NK-92 treated with Interleukin-12 subunit alpha and Interleukin-12 subunit beta, amount 100 ng/mL, for 24 hours (cell line): ENCODE measurements at regions not wholly inside any gene's neighbourhood (a gene's known extent, or its start where the extent isn't known, plus 50 kb on each side); places are given as distances from the start of the nearest gene placed in this dataset.

Experiments
- DNase-seq: peaks from one replicate; lab custom pipeline; 2025; lab: John Stamatoyannopoulos, UW

DNA sequence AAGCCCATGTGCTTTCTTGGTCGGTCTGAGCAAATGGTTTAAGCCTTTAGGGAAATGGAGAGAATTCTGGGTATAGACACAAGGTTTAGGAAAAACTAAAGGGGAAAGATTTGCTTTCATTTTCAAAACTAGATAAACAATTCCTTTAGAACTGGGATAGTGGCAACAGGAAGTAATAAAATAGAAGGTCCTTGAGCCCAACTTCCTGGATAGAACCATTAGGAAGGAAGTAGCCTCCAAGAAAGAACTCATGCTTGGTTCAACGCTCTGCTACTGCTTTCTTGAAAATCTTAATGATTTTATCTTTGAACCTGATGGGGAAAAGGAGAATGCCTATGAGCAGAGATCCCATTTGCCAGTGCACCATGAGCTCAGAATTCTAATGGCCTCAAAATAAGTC is 147.0 kb upstream of the THRB start:
- no peak for DNase-seq

DNA sequence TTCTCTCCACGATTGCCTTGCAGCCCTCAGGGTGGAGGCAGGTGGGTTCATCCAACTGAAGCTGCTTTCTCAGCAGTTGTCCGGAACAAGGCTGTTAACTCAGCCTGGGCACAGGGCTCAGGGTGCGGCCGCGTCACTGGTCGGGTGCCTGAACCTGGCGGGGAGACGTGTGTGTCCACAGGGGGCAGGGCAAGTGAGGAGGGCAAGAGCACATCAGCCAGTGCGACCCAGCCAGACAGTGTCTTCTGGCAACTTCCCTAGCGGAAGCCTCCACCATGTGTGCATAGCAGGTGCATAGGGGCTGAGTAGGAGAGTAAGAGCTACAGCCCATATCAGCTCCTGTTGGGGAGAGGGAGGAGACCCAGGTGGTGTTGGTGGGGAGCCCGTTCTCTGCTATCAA is 150.4 kb upstream of the THRB start:
- no peak for DNase-seq

GRCh38 chr3:24646790-24647189 is 152.1 kb upstream of the THRB start:
- DNase-seq: no peak

GRCh38 chr3:24648063-24648462 is 153.4 kb upstream of the THRB start:
- DNase-seq: no peak

GRCh38 chr3:24650839-24651238 is 156.2 kb upstream of the THRB start:
- DNase-seq: no peak

DNA sequence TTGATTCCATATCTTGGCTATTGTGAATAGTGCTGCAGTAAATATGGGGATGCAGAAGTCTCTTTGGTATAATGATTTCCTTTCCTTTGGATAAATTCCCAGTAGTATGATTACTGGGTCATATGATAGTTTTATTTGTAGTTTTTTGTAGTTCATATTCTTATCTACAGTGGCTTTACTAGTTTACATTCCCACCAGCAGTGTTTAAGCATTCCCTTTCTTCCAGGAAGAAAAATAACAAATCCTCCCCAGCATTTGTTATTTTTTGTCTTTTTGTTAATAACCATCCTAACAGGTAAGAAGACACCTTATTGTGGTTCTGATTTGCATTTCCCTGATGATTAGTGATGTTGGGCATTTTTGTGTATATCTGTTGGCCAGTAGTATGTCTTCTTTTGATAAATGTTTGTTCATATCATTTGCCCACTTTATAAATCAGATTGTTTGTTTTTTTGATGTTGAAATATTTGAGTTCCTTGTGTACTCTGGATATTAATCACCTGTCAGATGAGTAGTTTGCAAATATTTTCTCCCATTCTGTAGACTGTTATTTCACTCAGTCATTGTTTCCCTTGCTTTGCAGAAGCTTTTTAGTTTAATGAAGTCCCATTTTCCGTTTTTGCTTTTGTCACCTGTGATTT is 163.3 kb upstream of the THRB start:
- DNase-seq: no peak

DNA sequence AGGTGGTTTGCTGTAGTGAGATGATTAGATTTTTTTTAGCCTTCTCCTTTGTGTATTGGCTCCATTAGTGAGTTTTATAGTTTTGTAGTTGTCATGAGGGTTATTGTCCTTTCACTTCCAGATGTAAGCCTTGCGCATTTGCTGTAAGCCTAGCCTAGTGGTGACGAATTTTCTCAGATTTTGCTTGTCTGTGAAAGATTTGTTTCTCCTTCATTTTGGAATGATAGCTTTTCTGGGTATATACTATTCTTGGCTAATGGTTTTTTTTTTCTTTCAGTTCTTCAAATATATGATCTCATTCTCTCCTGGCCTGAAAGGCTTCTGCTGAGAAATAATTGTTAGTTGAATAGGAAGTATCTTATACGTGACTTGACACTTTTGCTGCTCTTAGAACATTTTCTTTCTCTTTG is 166.5 kb upstream of the THRB start:
- no peak for DNase-seq

DNA sequence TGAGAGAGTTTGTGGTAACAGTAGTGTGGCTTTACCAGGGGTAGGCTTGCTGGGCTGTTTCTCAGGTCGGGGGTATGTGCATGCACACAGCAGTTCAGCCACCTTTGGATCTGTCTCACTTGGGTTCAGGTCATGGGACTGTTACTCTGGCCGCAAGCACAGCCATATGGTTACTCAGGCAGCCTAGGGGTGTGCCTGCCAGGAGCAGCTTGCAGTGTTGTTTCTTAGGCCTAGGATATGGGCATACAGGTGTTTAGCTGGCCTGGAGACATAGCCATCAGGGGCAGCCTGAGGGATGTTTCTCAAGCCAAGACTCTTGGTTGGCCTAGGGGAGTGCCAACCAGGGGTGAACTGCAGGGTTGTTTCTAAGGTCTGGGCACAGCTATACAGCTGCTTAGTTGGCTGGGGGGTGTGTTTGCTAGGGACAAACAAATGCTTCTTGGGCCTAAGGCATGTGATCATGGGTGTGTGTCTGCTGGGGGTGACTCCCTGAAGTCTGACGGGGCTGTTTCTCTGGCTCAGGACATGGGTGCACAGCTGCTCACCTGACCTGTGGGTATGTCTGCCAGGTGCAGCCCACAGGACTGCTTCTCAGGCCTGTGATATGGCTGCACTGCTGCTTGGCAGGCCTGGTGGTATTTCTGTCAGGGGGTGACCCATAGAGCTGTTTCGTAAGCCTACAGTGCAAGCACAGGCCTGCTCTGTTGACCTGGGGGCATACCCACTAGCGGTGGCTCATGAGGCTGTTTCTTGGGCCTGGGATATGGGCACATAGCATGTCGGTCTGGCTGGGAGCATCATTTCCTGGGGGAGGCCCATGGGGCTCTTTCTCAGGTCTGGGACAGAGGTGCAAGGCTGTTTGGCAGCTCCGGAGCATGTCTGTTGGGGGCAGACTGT is 168.0 kb upstream of the THRB start:
- no peak for DNase-seq

DNA sequence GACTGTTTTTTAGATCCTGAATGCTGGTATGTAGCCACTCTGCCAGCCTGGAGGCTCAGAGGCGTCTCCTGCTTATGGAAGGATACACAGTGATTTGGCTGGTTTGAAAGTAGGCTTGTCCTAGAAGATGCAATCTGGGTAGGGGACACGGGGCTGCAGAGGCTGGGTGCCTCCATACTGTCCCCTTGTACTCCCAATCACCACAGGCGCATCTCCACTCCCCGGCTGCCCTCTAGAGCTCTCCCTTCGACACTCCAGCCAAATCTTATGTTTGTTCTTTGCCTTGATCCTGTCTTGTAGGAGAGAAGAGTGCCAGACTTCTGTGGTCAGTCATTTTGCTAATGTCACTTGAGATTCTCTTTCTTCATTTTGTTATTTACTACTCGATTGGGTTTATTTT is 168.8 kb upstream of the THRB start:
- DNase-seq: no peak

- no peak for DNase-seq
These were observed 173.4 kb upstream of the THRB start for GRCh38 chr3:24668039-24668438.

DNA sequence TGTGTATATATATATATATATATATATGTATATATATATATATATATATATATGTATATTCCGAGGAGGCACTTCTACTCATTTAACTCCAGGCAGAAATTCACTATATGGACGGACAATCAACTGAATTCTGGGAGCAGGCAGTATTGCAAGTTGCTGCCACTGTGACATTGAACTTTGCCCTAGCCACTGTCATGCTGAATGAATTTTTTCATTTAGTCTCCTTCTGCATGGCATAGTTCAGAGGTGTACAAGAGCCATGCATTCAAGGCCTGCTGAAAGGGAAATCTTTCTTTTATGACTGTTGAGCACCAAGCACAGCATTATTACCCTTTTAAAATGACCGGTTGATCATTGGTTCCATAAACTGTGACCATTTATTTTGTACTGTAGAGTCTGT is 176.2 kb upstream of the THRB start:
- DNase-seq: no peak

DNA sequence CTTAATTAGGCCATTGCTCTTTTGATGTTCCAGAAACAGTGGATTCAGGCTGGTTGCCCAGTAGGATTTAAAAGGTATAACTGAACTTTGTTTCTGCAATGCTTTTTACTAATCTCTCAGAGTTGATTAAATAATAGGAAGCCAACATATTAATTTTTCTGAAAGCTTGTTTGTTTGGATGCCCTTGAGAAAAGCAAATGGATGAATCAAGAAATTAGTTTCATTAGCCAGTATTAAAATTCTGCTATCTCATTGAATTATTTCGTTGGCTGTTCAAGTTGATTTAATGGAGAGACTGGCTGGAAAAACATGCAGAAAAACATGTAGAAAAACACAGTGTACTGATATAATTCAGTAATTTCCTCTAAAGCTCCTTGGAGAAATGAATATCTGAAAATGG is 178.9 kb upstream of the THRB start:
- no peak for DNase-seq

GRCh38 chr3:24674261-24674660 is 179.6 kb upstream of the THRB start:
- DNase-seq: no peak

GRCh38 chr3:24678021-24678420 is 183.4 kb upstream of the THRB start:
- DNase-seq: no peak

DNA sequence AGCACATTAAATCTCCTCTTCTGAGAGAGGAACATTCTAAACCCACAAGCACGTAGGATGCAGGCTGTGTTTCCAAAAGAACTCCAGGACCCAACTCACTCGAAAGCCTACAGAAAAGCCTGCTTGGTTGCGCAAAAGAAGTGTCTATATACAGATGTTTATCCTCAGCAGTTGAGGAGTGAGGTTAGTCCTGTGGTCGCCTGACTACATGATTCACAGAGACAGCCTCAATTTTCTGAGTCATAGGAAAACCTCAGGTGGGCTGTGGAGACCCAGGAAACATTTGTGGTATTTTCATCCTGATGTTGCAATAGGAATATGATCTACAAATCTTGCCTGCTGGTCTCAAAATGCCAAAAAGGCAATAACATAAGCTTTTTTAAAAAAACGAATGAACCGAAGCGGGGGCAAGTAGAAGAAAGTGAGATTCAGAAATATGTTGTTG is 183.8 kb upstream of the THRB start:
- DNase-seq: peak; percentile 39

DNA sequence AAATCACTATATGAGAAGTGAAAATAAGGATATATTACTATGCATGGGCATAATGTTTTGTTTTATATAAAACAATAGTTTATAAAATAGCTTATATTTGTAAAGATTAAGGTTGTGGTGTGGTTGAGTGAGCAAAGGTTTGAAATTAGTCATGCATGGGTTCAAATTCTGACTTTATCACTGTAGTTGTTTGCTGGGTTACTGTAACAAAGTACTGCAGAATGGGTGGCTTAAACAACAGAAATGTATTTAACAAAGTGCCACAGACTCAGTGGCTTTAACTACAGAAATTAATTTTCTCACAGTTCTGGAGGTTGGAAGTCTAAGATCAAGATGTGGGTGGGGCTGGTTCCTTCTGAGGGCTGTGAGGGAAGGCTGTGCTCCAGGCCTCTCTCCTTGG is 184.8 kb upstream of the THRB start:
- no peak for DNase-seq

GRCh38 chr3:24680214-24680967 is 185.7 kb upstream of the THRB start:
- DNase-seq: peak; percentile 27

GRCh38 chr3:24682141-24682547 is 187.5 kb upstream of the THRB start:
- no peak for DNase-seq

- no peak for DNase-seq
These were observed 188.4 kb upstream of the THRB start for GRCh38 chr3:24683090-24683489.

- no peak for DNase-seq
These were observed 189.2 kb upstream of the THRB start for GRCh38 chr3:24683633-24684384.

DNA sequence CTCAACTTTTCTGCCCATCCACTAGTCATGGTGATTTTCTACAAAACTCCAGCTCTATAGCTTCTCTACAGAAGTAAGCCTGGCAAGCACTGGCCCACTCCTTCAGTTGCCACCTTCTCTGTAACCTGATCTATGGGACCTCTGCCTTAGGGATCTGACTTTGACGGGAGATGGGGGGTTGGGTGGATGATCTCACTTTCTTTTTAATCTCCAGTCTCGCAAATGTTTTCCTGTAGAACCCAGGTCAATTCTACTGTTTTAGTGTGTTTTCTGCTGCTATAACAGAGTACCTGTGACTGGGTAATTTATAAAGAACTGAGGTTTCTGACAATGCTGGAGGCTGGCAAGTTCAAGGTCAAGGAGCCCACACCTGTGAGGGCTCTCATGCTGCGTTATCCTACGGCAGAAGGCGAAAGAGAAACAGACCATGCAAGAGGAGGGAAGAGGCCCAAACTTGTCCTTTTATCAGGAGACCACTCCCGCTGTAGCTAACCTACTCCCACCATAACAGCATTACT is 189.9 kb upstream of the THRB start:
- DNase-seq: no peak

GRCh38 chr3:24686808-24687207 is 192.2 kb upstream of the THRB start:
- DNase-seq: no peak
